ENCODE measurements at regions not wholly inside any gene's neighbourhood (a gene's known extent, or its start where the extent isn't known, plus 50 kb on each side); places are given as distances from the start of the nearest gene placed in this dataset.
"Not testable (repeated sequence)": the region's sequence is repeated elsewhere in the genome, so short reads cannot be mapped to it uniquely, and the experiment has no call there.

DNA sequence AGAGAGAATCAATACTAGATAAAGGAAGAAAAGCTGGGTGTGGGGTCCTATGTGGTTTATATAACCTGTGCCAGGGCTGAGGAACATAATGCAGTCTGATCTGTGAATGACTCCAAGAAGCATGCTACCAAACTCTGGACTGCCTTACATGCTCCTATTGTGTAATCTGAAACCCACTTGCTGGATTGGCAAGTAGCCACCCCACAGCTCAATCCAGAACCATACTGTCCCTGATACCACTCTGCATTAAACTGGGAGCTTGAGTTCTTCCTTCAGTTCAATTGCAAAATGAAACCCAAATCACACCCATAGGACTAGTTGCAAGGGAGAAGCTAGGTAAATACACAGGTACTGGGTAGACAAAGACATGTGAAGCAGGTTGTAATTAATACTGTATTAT, 115.4 kb upstream of the NEGR1 start:
- TF ChIP-seq, protein P1, sequence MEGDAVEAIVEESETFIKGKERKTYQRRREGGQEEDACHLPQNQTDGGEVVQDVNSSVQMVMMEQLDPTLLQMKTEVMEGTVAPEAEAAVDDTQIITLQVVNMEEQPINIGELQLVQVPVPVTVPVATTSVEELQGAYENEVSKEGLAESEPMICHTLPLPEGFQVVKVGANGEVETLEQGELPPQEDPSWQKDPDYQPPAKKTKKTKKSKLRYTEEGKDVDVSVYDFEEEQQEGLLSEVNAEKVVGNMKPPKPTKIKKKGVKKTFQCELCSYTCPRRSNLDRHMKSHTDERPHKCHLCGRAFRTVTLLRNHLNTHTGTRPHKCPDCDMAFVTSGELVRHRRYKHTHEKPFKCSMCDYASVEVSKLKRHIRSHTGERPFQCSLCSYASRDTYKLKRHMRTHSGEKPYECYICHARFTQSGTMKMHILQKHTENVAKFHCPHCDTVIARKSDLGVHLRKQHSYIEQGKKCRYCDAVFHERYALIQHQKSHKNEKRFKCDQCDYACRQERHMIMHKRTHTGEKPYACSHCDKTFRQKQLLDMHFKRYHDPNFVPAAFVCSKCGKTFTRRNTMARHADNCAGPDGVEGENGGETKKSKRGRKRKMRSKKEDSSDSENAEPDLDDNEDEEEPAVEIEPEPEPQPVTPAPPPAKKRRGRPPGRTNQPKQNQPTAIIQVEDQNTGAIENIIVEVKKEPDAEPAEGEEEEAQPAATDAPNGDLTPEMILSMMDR (IDR thresholded peaks at IDR 0.05), result no peak
- TF ChIP-seq POLR2A (IDR thresholded peaks at IDR 0.05), result no peak
- intact Hi-C loops (cut with DNase I), result no loop called here
- no peak overlapping the region for H3K4me3 ChIP-seq
- no peak overlapping the region for H3K27ac ChIP-seq
- DNase-seq (no peak), ATAC-seq (no peak)
- no peaks in the 10 kb centered on the region for H3K9me3 ChIP-seq
- H3K36me3 ChIP-seq (replicated peaks in 1 of 2; ENCODE audit: insufficient read depth in 1 of 2, low read depth in 2 of 2), result no peaks in the 10 kb centered on the region
- no peaks in the 10 kb centered on the region for H3K4me1 ChIP-seq
- H3K27me3 ChIP-seq, result no peaks in the 10 kb centered on the region

DNA sequence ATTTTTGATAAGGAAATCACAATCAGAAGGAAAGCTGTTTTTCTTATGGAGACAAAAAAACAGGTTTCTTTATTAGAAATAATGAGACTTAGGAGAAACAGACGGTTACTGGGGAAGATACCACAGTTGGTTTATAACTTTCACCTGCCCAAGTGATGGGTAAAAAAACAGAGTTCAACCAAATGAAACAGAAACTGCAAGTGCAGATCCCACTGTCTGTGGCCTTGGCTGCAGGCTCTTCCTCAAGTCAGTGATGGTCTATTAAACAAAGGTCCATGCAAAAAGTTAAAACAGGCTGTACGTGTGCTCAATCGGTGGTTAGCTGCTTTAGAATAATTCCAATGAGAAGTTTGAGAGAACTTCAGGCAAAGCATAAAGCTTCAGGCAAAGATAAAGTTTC, 112.1 kb upstream of the NEGR1 start:
- Histone ChIP-seq H3K27me3 (no peaks in the 10 kb centered on the region), H3K4me3 (no peak overlapping the region), H3K9me3 (no peaks in the 10 kb centered on the region), H3K27ac (no peak overlapping the region), H3K36me3 (replicated peaks in 1 of 2; ENCODE audit: insufficient read depth in 1 of 2, low read depth in 2 of 2) (no peaks in the 10 kb centered on the region), H3K4me1 (no peaks in the 10 kb centered on the region)
- intact Hi-C loops (cut with DNase I), result no loop called here
- WGBS, 2 donors, result 39 to 41% methylated on average over 3 of the region's 3 CpGs
- no peak for DNase-seq
- no peak for ATAC-seq
- no peak for TF ChIP-seq POLR2A (IDR thresholded peaks at IDR 0.05)
- TF ChIP-seq, protein P1 (IDR thresholded peaks at IDR 0.05), result no peak

DNA sequence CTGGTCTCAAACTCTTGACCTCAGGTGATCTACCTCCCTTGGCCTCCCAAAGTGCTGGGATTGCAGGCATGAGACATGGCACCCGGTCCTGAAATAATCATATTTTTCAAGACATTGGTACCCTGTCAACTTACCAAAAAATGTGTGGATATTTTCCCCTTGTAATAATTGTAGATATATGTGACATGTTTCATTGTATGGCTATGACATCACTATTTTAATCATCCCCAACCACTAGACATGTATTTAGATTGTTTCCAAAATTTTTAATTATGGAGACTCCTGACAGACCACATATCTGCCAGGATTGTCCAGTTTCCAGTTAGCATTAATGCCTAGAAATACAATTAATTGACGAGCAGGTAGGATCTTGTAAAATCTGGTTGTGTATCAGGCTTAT, 96.7 kb upstream of the NEGR1 start:
- no peak overlapping the region for H3K4me3 ChIP-seq
- H3K27me3 ChIP-seq, result no peaks in the 10 kb centered on the region
- ATAC-seq, result no peak
- intact Hi-C loops (cut with DNase I), result no loop called here
- no peak for DNase-seq
- TF ChIP-seq POLR2A (IDR thresholded peaks at IDR 0.05), result no peak
- TF ChIP-seq, protein P1 (IDR thresholded peaks at IDR 0.05), result no peak
- H3K27ac ChIP-seq, result no peak overlapping the region
- no peaks in the 10 kb centered on the region for H3K36me3 ChIP-seq (replicated peaks in 1 of 2; ENCODE audit: insufficient read depth in 1 of 2, low read depth in 2 of 2)
- 58 to 64% methylated on average over 2 of the region's 2 CpGs for WGBS, 2 donors
- H3K9me3 ChIP-seq, result no peaks in the 10 kb centered on the region
- H3K4me1 ChIP-seq, result no peaks in the 10 kb centered on the region

DNA sequence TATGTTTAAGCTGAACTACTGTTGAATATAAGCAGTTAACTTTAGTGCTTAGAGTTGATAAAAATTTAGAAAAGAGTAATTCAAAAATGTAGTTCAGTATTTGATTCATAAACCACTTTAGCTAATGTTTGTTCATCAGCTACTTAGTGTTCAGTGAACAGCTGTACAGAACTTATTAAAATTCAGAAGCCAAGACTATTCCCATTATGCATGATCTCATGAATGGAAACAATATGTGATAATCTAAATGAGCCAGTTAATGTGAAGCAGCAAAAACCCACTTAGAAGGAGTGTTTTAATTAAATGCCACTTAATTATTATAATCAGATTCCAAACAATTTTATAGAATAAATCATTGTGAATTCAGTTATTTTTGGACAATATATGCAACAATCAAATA, 92.9 kb upstream of the NEGR1 start:
- Histone ChIP-seq H3K4me1 (no peaks in the 10 kb centered on the region), H3K27me3 (no peaks in the 10 kb centered on the region), H3K4me3 (no peak overlapping the region), H3K27ac (no peak overlapping the region), H3K36me3 (replicated peaks in 1 of 2; ENCODE audit: insufficient read depth in 1 of 2, low read depth in 2 of 2) (no peaks in the 10 kb centered on the region), H3K9me3 (no peaks in the 10 kb centered on the region)
- DNase-seq (no peak), ATAC-seq (no peak)
- intact Hi-C loops (cut with DNase I), result no loop called here
- TF ChIP-seq, protein P1 (IDR thresholded peaks at IDR 0.05), result no peak
- no peak for TF ChIP-seq POLR2A (IDR thresholded peaks at IDR 0.05)

DNA sequence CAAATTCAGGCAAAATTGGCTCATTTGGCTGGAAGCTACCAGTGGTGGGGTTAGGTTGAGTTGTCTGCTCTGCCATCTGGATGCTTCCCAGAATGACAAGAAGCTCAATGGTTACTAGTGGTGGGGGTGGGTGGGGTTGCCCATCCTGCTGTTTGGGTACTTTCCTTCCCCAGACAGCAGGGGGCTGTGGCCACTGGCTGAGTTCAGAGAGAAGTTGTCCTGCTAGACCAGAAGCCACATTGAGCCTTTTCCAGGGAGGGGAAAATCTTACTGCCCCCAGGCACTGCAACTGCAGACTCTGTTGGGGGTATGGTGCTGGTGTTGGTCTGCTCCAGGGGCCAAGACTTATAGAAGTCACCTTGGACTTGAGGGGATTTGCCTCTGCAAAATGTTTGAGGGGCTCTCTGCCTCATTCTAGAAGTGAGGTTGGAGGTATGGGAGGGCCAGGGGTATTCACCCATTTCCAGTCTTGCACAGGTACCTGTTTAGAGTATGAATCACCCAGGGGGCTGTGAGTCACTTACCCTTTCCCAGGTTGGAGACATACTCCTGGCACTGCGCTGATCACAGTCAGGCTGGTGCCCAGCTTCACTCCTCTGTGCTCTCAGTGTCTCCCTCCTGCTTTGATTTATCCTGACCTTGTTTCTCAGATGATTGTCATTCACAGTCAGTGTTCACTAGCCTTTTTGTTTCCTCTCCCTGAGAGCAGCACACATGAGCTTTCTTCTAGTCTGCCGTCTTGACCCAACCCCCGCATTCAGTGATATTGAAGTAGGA, 89.1 kb upstream of the NEGR1 start:
- H3K27me3 ChIP-seq, result no peaks in the 10 kb centered on the region
- TF ChIP-seq, protein P1 (IDR thresholded peaks at IDR 0.05), result no peak
- TF ChIP-seq POLR2A (IDR thresholded peaks at IDR 0.05), result no peak
- no peak overlapping the region for H3K27ac ChIP-seq
- ATAC-seq (no peak), DNase-seq (no peak)
- no peaks in the 10 kb centered on the region for H3K9me3 ChIP-seq
- WGBS, 2 donors, result 52 to 59% methylated on average over 3 of the region's 3 CpGs
- no peak overlapping the region for H3K4me3 ChIP-seq
- H3K4me1 ChIP-seq, result no peaks in the 10 kb centered on the region
- intact Hi-C loops (cut with DNase I), result no loop called here
- H3K36me3 ChIP-seq (replicated peaks in 1 of 2; ENCODE audit: insufficient read depth in 1 of 2, low read depth in 2 of 2), result no peaks in the 10 kb centered on the region

DNA sequence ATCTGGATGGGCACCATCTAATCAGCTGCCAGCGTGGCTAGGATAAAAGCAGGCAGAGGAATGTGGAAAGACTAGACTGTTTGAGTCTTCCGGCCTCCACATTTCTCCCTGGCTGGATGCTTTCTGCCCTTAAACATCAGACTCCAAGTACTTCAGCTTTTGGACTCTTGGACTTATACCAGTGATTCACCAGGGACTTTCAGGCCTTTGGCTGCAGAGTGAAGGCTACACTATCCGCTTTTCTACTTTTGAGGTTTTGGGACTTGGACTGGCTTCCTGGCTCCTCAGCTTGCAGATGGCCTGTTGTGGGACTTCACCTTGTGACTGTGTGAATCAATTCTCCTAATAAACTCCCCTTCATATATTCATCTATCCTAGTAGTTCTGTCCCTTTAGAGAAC, 88.5 kb upstream of the NEGR1 start:
- H3K27me3 ChIP-seq; H3K9me3 ChIP-seq; H3K4me1 ChIP-seq; ATAC-seq; H3K36me3 ChIP-seq (replicated peaks in 1 of 2; ENCODE audit: insufficient read depth in 1 of 2, low read depth in 2 of 2); intact Hi-C loops (cut with DNase I); H3K27ac ChIP-seq; DNase-seq; H3K4me3 ChIP-seq: not testable (repeated sequence)
- WGBS, 2 donors, result 66 to 70% methylated on average over 3 of the region's 3 CpGs

All from body of pancreas (tissue), 4 donors.